ENCODE measurements at regions not wholly inside any gene's neighbourhood (a gene's known extent, or its start where the extent isn't known, plus 50 kb on each side); places are given as distances from the start of the nearest gene placed in this dataset.
A peak's percentile ranks its signal among the peaks of the same experiment; 100 is the strongest.

- peak; percentile 90 for ATAC-seq
Observed at GRCh38 chr13:51518827-51519226, 65.4 kb upstream of the WDFY2 start.

- no peak for ATAC-seq
Observed at GRCh38 chr13:51519771-51520216, 64.5 kb upstream of the WDFY2 start.

GRCh38 chr13:51520524-51520923, 63.7 kb upstream of the WDFY2 start:
- peak; percentile 48 for ATAC-seq

- ATAC-seq, result no peak
Observed at GRCh38 chr13:51523082-51523518, 61.2 kb upstream of the WDFY2 start.

GRCh38 chr13:51524312-51524711, 60.0 kb upstream of the WDFY2 start:
- no peak for ATAC-seq

GRCh38 chr13:51524829-51525566, 59.3 kb upstream of the WDFY2 start:
- ATAC-seq, result peak; percentile 88

- ATAC-seq, result peak; percentile 45
Observed at GRCh38 chr13:51525567-51526167, 58.6 kb upstream of the WDFY2 start.

GRCh38 chr13:51526202-51526601, 58.1 kb upstream of the WDFY2 start:
- ATAC-seq, result no peak

- ATAC-seq, result no peak
Observed at GRCh38 chr13:51532736-51533197, 51.5 kb upstream of the WDFY2 start.

- no peak for ATAC-seq
Observed at GRCh38 chr13:51534041-51534817, 50.0 kb upstream of the WDFY2 start.

Measured in esophagus mucosa (tissue), 1 donor.